PFSK-1 (cell line): ENCODE measurements at regions not wholly inside any gene's neighbourhood (a gene's known extent, or its start where the extent isn't known, plus 50 kb on each side); places are given as distances from the start of the nearest gene placed in this dataset.

ENCODE experiments used
- FOXP2 ChIP-seq: optimal IDR thresholded peaks from 2 replicates; pipeline ENCODE3; 2011; ENCODE audit warnings: borderline replicate concordance, control low read depth, inconsistent platforms; ENCODE audit not compliant: insufficient read depth; ENCODE audit errors: extremely low read length, extremely low read depth
- POLR2AphosphoS5 ChIP-seq: IDR thresholded peaks from 2 replicates; pipeline ENCODE4 v1.6.1; 2012; ENCODE audit warnings: low read depth, mild to moderate bottlenecking, control low read depth, low read length, moderate library complexity
- SIN3A ChIP-seq: IDR thresholded peaks from 2 replicates; pipeline ENCODE4 v1.6.1; 2012; ENCODE audit warnings: mild to moderate bottlenecking, low read length, moderate library complexity, borderline replicate concordance; ENCODE audit not compliant: insufficient read depth
- TAF1 ChIP-seq: IDR thresholded peaks from 2 replicates; pipeline ENCODE4 v1.6.1; 2012; ENCODE audit warnings: low read length, control low read depth, borderline replicate concordance; ENCODE audit not compliant: insufficient read depth
- TF ChIP-seq, protein P1 (sequence below), 2 experiments: IDR thresholded peaks; 2 replicates each; pipeline versions ENCODE4 v1.6.1 to v1.8.0; 2011 to 2012; ENCODE audit warnings: low read depth in 2 of 2, low read length in 2 of 2, control low read depth in 1 of 2, inconsistent platforms in 1 of 2, mild to moderate bottlenecking in 1 of 2, moderate library complexity in 1 of 2; ENCODE audit not compliant: insufficient read depth in 1 of 2

DNA sequence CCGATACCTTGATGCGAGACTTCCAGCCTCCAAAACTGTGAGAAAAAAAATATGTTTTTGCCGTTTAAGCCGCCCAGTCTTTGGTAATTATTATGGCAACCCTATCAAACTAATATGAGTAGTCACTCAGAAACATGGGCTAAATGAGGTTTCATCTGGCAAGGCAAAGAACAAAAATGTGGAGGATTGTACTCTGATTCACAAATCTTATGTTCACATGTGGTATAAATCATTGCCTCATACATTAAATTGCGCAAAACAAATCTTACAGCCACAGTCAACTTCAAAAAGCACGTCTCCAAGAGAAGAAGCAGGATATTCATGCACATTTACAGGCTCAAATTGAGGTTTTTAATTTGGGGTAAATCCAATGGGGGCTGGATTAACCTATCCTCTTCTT is 1435.4 kb upstream of the LRRTM1 start:
- TF ChIP-seq POLR2AphosphoS5 (no peak), FOXP2 (no peak), TAF1 (no peak), SIN3A (no peak)
- TF ChIP-seq, protein P1, sequence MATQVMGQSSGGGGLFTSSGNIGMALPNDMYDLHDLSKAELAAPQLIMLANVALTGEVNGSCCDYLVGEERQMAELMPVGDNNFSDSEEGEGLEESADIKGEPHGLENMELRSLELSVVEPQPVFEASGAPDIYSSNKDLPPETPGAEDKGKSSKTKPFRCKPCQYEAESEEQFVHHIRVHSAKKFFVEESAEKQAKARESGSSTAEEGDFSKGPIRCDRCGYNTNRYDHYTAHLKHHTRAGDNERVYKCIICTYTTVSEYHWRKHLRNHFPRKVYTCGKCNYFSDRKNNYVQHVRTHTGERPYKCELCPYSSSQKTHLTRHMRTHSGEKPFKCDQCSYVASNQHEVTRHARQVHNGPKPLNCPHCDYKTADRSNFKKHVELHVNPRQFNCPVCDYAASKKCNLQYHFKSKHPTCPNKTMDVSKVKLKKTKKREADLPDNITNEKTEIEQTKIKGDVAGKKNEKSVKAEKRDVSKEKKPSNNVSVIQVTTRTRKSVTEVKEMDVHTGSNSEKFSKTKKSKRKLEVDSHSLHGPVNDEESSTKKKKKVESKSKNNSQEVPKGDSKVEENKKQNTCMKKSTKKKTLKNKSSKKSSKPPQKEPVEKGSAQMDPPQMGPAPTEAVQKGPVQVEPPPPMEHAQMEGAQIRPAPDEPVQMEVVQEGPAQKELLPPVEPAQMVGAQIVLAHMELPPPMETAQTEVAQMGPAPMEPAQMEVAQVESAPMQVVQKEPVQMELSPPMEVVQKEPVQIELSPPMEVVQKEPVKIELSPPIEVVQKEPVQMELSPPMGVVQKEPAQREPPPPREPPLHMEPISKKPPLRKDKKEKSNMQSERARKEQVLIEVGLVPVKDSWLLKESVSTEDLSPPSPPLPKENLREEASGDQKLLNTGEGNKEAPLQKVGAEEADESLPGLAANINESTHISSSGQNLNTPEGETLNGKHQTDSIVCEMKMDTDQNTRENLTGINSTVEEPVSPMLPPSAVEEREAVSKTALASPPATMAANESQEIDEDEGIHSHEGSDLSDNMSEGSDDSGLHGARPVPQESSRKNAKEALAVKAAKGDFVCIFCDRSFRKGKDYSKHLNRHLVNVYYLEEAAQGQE (IDR thresholded peaks at IDR 0.05; ENCODE audit: insufficient read depth in 1 of 2, low read depth in 2 of 2, low read length in 2 of 2) = no peak

DNA sequence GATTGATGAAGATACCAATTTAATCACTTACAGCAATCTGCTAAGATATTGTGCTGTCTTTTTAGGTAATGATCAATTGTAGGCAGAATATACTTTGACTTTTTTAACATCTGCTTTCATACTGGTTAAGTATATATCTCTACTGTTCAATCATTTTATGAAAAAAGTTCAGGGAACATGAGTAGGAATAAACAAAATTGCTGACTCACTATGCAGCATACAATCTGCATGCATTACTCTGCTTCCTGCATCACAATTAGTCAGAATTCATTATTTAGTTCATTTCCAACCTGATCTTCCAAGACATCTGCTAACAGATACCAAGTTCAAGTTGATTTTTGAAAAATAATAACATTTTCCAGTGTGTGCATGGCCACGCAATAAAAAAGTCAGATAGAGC is 1430.4 kb upstream of the LRRTM1 start:
- TF ChIP-seq, protein P1 (IDR thresholded peaks at IDR 0.05; ENCODE audit: insufficient read depth in 1 of 2, low read depth in 2 of 2, low read length in 2 of 2) = no peak
- TF ChIP-seq POLR2AphosphoS5 (no peak), TAF1 (no peak), FOXP2 (no peak)

DNA sequence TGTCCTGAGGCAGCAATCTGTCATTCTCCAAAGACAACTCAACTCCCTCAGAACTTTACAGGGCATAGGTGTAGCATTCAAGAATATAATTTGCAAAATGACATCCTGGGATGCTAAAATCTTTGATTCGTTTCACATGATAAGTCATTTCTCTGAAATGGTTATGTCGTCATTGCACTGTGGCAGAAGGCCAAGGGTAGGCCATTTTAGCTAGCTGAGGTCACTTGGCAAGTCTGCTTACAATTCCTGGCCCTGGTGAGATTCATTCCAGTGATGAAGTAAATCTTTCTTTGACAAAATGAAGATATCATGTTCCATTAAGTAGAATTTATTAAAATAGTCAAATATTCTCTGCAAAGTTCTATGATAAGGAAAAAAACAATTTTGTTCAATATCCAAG is 1410.3 kb upstream of the LRRTM1 start:
- TF ChIP-seq FOXP2 = no peak

DNA sequence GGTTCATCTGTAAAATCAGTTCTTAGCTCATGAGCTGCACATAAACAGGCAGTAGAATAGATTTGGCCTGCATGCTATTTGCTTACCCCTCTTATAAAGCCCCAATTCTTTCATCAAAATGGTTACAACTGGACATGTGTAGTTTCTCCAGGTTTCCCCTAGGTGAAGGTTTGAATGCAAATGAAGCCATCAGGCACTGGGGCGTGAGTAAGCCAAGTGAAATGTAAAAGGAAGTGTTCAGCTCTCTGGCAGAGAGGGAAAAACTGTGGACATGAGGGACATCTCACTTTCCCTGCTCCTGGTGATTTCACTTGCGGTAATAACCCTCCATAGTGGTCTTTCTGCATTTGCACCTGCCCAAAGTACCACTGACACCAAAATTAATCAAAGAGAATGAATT is 1402.3 kb upstream of the LRRTM1 start:
- TF ChIP-seq FOXP2 (no peak), SIN3A (no peak)
- TF ChIP-seq, protein P1 (IDR thresholded peaks at IDR 0.05; ENCODE audit: insufficient read depth in 1 of 2, low read depth in 2 of 2, low read length in 2 of 2) = no peak

DNA sequence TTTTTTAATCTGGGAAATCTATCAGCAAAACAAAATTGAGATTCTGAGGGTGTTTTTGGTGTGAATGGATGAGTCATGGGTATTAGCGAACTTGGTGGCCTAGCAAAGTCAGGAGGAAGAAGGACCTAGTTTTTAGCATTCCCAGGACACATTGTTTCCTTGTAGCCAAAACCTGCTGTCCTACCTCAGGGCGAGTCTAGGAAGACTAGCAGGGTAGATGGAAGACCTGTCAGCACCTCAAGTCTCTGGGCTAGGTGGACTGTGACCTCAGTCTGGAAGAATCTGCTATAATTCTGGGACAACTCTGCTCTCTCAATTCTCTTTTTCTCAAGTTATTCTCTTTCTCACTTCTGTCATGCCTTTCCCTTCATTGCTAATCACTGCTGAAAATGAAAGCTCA is 1399.3 kb upstream of the LRRTM1 start:
- no peak for TF ChIP-seq TAF1
- TF ChIP-seq, protein P1 (IDR thresholded peaks at IDR 0.05; ENCODE audit: insufficient read depth in 1 of 2, low read depth in 2 of 2, low read length in 2 of 2) = no peak
- TF ChIP-seq FOXP2 = no peak
- no peak for TF ChIP-seq POLR2AphosphoS5
- no peak for TF ChIP-seq SIN3A

DNA sequence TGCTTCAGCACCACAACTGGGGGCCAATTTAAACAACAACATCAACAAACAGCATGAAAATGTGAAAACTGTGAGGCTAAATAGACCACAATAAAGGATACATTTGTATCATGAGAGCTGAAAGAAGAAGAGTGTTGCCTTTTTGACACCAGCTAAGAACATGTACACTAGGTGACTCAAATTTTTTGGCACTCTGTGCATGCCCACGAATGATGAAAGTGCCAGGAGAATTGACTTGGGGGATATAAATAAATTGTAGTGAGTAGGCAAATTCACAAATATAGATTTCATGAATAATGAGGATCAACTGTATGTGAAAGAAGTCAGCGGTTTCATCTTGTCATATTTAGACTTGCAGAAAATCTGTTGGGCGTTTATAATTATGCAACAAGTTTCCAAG is 1388.0 kb upstream of the LRRTM1 start:
- TF ChIP-seq SIN3A = no peak
- no peak for TF ChIP-seq TAF1
- TF ChIP-seq, protein P1 (IDR thresholded peaks at IDR 0.05; ENCODE audit: insufficient read depth in 1 of 2, low read depth in 2 of 2, low read length in 2 of 2) = no peak
- TF ChIP-seq POLR2AphosphoS5 = no peak
